SK-N-MC (cell line): ENCODE measurements at regions not wholly inside any gene's neighbourhood (a gene's known extent, or its start where the extent isn't known, plus 50 kb on each side); places are given as distances from the start of the nearest gene placed in this dataset.

Experiments
- EZH2 ChIP-seq: fragments of 200-600 bp; sonication (generic); IDR thresholded peaks from one replicate; pipeline ENCODE4 v1.6.1; 2017; ENCODE audit warnings: antibody characterized with exemption
- POLR2AphosphoS5 ChIP-seq: IDR thresholded peaks from 2 replicates; pipeline ENCODE4 v1.6.1; 2012; ENCODE audit warnings: mild to moderate bottlenecking, low read depth, low read length, borderline replicate concordance

DNA sequence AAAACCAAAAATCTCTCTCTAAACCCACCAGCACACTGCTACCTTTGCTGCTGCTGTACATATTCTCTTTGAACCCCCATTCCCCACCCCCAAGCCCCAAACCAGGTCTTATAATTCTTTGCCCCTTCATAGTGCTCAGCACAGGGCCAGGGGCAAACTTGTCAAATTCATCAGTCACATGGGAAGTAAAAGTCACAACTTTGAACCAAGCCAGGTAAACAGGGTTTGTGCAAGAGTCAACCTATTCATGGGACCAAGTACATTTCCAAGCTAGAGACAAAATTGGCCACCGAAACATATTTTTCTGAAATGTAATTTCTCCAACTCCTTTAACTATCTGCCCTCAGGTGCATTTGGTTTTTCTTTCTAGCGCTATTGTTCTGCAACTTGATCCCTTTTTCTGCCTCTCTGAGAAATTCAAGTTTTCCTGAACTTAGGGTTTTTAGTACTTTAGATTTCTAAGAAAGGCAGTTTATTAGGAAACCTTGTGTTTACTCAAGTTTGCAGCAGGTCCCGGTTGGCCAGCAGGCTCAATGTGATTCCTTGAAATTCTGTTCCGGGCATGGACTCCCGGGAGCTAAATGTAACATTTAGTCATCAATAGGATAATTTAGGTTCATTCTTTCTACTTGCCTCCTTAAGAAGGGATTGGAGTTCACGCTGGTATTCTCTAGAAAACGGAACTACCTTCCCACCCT lies 230.5 kb downstream of the EFCAB11 start:
- no peak for TF ChIP-seq POLR2AphosphoS5
- no peak for TF ChIP-seq EZH2
